ENCODE measurements at regions not wholly inside any gene's neighbourhood (a gene's known extent, or its start where the extent isn't known, plus 50 kb on each side); places are given as distances from the start of the nearest gene placed in this dataset.
A peak's percentile ranks its signal among the peaks of the same experiment; 100 is the strongest.

GRCh38 chr17:33674685-33675084, 381.6 kb upstream of the ASIC2 start:
- TF ChIP-seq, protein P1, sequence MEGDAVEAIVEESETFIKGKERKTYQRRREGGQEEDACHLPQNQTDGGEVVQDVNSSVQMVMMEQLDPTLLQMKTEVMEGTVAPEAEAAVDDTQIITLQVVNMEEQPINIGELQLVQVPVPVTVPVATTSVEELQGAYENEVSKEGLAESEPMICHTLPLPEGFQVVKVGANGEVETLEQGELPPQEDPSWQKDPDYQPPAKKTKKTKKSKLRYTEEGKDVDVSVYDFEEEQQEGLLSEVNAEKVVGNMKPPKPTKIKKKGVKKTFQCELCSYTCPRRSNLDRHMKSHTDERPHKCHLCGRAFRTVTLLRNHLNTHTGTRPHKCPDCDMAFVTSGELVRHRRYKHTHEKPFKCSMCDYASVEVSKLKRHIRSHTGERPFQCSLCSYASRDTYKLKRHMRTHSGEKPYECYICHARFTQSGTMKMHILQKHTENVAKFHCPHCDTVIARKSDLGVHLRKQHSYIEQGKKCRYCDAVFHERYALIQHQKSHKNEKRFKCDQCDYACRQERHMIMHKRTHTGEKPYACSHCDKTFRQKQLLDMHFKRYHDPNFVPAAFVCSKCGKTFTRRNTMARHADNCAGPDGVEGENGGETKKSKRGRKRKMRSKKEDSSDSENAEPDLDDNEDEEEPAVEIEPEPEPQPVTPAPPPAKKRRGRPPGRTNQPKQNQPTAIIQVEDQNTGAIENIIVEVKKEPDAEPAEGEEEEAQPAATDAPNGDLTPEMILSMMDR (IDR thresholded peaks at IDR 0.05), result peak; percentile 79
- intact Hi-C loops (cut with DNase I), result no loop called here
- ATAC-seq, result peak; percentile 93
- Histone ChIP-seq H3K4me1 (no peaks in the 10 kb centered on the region), H3K36me3 (no peaks in the 10 kb centered on the region), H3K4me3 (no peak overlapping the region), H3K27ac (no peak overlapping the region), H3K9me3 (no peaks in the 10 kb centered on the region), H3K27me3 (no peaks in the 10 kb centered on the region)
- no peak for DNase-seq

DNA sequence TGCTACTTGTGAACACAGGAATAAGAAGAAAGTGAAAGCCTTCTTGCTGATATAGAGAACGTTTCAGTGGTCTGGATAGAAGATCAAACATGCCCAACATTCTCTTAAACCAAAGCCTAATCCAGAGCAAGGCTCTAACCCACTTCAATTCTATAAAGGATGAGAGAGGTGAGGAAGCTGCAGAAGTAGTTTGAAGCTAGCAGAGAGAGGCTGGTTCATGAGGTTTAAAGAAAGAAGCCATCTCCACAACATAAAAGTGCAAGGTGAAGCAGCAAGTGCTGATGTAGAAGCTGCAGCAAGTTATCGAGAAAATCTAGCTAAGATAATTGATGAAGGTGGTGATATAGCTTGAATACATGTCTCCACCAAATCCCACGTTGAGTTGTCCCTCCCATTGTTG, 383.3 kb upstream of the ASIC2 start:
- DNase-seq (no peak), ATAC-seq (no peak)
- Histone ChIP-seq H3K27ac (no peak overlapping the region), H3K9me3 (no peaks in the 10 kb centered on the region), H3K4me3 (no peak overlapping the region), H3K4me1 (no peaks in the 10 kb centered on the region), H3K36me3 (no peaks in the 10 kb centered on the region), H3K27me3 (no peaks in the 10 kb centered on the region)
- TF ChIP-seq, protein P1 (IDR thresholded peaks at IDR 0.05), result no peak
- intact Hi-C loops (cut with DNase I), result no loop called here

- TF ChIP-seq, protein P1 (IDR thresholded peaks at IDR 0.05), result no peak
- Histone ChIP-seq H3K4me3 (no peak overlapping the region), H3K4me1 (no peaks in the 10 kb centered on the region), H3K27ac (no peak overlapping the region), H3K36me3 (no peaks in the 10 kb centered on the region), H3K27me3 (no peaks in the 10 kb centered on the region), H3K9me3 (no peaks in the 10 kb centered on the region)
- DNase-seq (no peak), ATAC-seq (no peak)
- intact Hi-C loops (cut with DNase I), result no loop called here
Observed at GRCh38 chr17:33679595-33679994, 386.5 kb upstream of the ASIC2 start.

- Histone ChIP-seq H3K4me3 (no peak overlapping the region), H3K9me3 (no peaks in the 10 kb centered on the region), H3K27ac (no peak overlapping the region), H3K27me3 (no peaks in the 10 kb centered on the region), H3K4me1 (no peaks in the 10 kb centered on the region), H3K36me3 (no peaks in the 10 kb centered on the region)
- ATAC-seq, result no peak
- no peak for DNase-seq
- intact Hi-C loops (cut with DNase I), result no loop called here
- TF ChIP-seq, protein P1 (IDR thresholded peaks at IDR 0.05), result no peak
Observed at GRCh38 chr17:33680472-33680871, 387.4 kb upstream of the ASIC2 start.

GRCh38 chr17:33682599-33682998, 389.5 kb upstream of the ASIC2 start:
- Histone ChIP-seq H3K36me3 (no peaks in the 10 kb centered on the region), H3K27me3 (no peaks in the 10 kb centered on the region), H3K4me1 (no peaks in the 10 kb centered on the region), H3K4me3 (no peak overlapping the region), H3K9me3 (no peaks in the 10 kb centered on the region), H3K27ac (no peak overlapping the region)
- DNase-seq (no peak), ATAC-seq (no peak)
- TF ChIP-seq, protein P1 (IDR thresholded peaks at IDR 0.05), result no peak
- intact Hi-C loops (cut with DNase I), result no loop called here

GRCh38 chr17:33684735-33685134, 391.6 kb upstream of the ASIC2 start:
- TF ChIP-seq, protein P1 (IDR thresholded peaks at IDR 0.05), result no peak

More at GRCh38 chr17:33684735-33685134, 391.6 kb upstream of the ASIC2 start:
- H3K36me3 ChIP-seq, result no peaks in the 10 kb centered on the region
- no peak overlapping the region for H3K4me3 ChIP-seq
- no peaks in the 10 kb centered on the region for H3K27me3 ChIP-seq
- no peak overlapping the region for H3K27ac ChIP-seq
- intact Hi-C loops (cut with DNase I), result no loop called here
- ATAC-seq, result no peak
- DNase-seq, result no peak
- H3K9me3 ChIP-seq, result no peaks in the 10 kb centered on the region
- H3K4me1 ChIP-seq, result no peaks in the 10 kb centered on the region

Measured in upper lobe of right lung (tissue), 1 donor.